Brain microvascular endothelial cell (primary cell): ENCODE measurements at regions not wholly inside any gene's neighbourhood (a gene's known extent, or its start where the extent isn't known, plus 50 kb on each side); places are given as distances from the start of the nearest gene placed in this dataset.

Source experiments
- DNase-seq: peaks from one replicate; pipeline ENCODE4 v3.0.0-alpha.2; 2020
- H3K27ac ChIP-seq: fragments of 250-450 bp; sonication (Bioruptor Pico); 2 replicates; pipeline ENCODE4 v1.5.1; 2020; ENCODE audit warnings: mild to moderate bottlenecking, moderate library complexity
- H3K27me3 ChIP-seq: fragments of 250-450 bp; sonication (Bioruptor Pico); replicated peaks from 2 replicates; pipeline ENCODE4 v1.5.1; 2020; ENCODE audit warnings: mild to moderate bottlenecking
- H3K36me3 ChIP-seq: fragments of 250-450 bp; sonication (Bioruptor Pico); replicated peaks from 2 replicates; pipeline ENCODE4 v1.5.1; 2020; ENCODE audit warnings: mild to moderate bottlenecking
- H3K4me3 ChIP-seq: 2 replicates; pipeline ENCODE4 v1.5.1; 2011; ENCODE audit warnings: low read depth, mild to moderate bottlenecking, control low read depth, low read length, moderate library complexity
- in situ Hi-C: cut with HindIII; loops from 2 replicates; pipeline ENCODE4 v1.10.0; 2017; ENCODE audit warnings: low sequenced_read_pairs, low pct_ligation_motif_present
- TF ChIP-seq, protein P1 (sequence below): IDR thresholded peaks from 2 replicates; pipeline ENCODE4 v1.5.1; 2011; ENCODE audit warnings: low read depth, mild to moderate bottlenecking, moderate library complexity, low read length, control low read depth, inconsistent platforms; ENCODE audit errors: missing control alignments

GRCh38 chr3:66144568-66145407 is 76.0 kb upstream of the SLC25A26 start:
- in situ Hi-C loops: no loop called here
- TF ChIP-seq, protein P1, sequence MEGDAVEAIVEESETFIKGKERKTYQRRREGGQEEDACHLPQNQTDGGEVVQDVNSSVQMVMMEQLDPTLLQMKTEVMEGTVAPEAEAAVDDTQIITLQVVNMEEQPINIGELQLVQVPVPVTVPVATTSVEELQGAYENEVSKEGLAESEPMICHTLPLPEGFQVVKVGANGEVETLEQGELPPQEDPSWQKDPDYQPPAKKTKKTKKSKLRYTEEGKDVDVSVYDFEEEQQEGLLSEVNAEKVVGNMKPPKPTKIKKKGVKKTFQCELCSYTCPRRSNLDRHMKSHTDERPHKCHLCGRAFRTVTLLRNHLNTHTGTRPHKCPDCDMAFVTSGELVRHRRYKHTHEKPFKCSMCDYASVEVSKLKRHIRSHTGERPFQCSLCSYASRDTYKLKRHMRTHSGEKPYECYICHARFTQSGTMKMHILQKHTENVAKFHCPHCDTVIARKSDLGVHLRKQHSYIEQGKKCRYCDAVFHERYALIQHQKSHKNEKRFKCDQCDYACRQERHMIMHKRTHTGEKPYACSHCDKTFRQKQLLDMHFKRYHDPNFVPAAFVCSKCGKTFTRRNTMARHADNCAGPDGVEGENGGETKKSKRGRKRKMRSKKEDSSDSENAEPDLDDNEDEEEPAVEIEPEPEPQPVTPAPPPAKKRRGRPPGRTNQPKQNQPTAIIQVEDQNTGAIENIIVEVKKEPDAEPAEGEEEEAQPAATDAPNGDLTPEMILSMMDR: no peak

GRCh38 chr3:66142079-66142478 is 78.7 kb upstream of the SLC25A26 start:
- in situ Hi-C loops: no loop called here
- H3K4me3 ChIP-seq: no peak overlapping the region
- DNase-seq: no peak
- H3K36me3 ChIP-seq: no peaks in the 10 kb centered on the region
- H3K27ac ChIP-seq: no peak overlapping the region
- TF ChIP-seq, protein P1: no peak
- no peaks in the 10 kb centered on the region for H3K27me3 ChIP-seq

More at GRCh38 chr3:66144568-66145407, 76.0 kb upstream of the SLC25A26 start:
- DNase-seq: peak; percentile 44
- no peaks in the 10 kb centered on the region for H3K36me3 ChIP-seq
- no peaks in the 10 kb centered on the region for H3K27me3 ChIP-seq
- H3K4me3 ChIP-seq: no peak overlapping the region
- no peak overlapping the region for H3K27ac ChIP-seq

GRCh38 chr3:66140743-66141372 is 79.9 kb upstream of the SLC25A26 start:
- Histone ChIP-seq H3K36me3 (no peaks in the 10 kb centered on the region), H3K27ac (no peak overlapping the region), H3K4me3 (no peak overlapping the region), H3K27me3 (no peaks in the 10 kb centered on the region)
- TF ChIP-seq, protein P1: no peak
- no peak for DNase-seq
- in situ Hi-C loops: no loop called here

DNA sequence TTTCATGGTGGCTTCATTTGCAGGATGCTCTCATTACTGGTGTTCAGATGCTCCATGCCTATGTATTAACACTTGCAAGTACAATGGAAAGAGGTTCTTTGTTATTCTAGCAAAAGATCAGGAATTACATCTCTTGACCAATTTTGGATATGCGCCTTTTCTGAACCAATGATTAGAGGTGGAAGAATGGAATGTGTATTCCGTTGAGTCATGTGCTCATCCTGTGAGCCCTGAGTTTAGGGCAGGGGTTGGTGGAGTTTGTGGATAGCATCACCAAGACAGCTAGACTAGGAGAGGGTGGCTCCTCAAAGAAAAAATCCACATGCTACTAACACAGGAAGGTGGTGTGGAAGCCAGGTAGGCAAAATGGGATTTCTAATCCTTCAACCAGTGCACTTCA is 80.7 kb upstream of the SLC25A26 start:
- H3K4me3 ChIP-seq: no peak overlapping the region
- in situ Hi-C loops: no loop called here
- no peaks in the 10 kb centered on the region for H3K36me3 ChIP-seq
- TF ChIP-seq, protein P1: no peak
- no peak overlapping the region for H3K27ac ChIP-seq
- DNase-seq: no peak
- H3K27me3 ChIP-seq: no peaks in the 10 kb centered on the region

GRCh38 chr3:66139415-66139814 is 81.4 kb upstream of the SLC25A26 start:
- TF ChIP-seq, protein P1: no peak
- no peak overlapping the region for H3K27ac ChIP-seq
- H3K36me3 ChIP-seq: no peaks in the 10 kb centered on the region
- in situ Hi-C loops: no loop called here
- H3K27me3 ChIP-seq: no peaks in the 10 kb centered on the region
- no peak overlapping the region for H3K4me3 ChIP-seq
- DNase-seq: no peak
